ELF-1 (cell line): ENCODE measurements at regions not wholly inside any gene's neighbourhood (a gene's known extent, or its start where the extent isn't known, plus 50 kb on each side); places are given as distances from the start of the nearest gene placed in this dataset.
"Not testable (repeated sequence)": the region's sequence is repeated elsewhere in the genome, so short reads cannot be mapped to it uniquely, and the experiment has no call there.

ENCODE experiments used
- DNase-seq: peaks from one replicate; pipeline ENCODE4 v3.0.0-alpha.2; 2016; ENCODE audit warnings: low read depth, low spot score

DNA sequence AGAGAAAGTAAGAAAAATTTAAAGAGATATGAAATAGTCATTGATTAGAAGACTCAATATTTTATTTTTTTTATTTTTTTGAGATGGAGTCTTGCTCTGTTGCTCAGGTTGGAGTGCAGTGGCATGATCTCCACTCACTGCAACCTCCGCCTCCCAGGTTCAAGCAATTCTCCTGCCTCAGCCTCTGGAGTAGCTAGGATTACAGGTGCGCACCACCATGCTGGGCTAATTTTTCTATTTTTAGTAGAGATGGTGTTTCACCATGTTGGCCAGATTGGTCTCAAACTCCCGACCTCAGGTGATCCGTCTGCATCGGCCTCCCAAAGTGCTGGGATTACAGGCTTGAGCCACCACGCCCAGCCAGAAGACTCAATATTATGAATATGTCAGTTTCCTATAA lies 672.6 kb downstream of the UQCRFS1 start:
- DNase-seq: not testable (repeated sequence)

DNA sequence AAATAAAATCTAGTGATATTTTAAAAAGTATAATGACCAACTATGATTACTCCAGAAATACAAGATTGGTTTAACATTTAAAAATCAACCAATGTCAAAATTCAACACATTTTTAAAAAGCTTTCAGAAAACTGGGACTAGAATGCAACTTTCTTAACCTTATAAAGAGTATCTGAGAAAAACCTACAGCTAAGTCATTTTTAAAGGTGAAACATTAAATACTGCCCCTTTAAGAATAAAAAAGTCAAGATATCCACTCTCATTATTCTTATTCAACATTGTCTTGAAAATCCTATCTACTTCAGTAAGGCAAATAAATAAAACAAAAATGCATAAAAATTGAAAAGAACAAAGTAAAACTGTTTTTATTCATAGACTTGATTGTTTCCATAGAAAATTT lies 673.2 kb downstream of the UQCRFS1 start:
- no peak for DNase-seq

DNA sequence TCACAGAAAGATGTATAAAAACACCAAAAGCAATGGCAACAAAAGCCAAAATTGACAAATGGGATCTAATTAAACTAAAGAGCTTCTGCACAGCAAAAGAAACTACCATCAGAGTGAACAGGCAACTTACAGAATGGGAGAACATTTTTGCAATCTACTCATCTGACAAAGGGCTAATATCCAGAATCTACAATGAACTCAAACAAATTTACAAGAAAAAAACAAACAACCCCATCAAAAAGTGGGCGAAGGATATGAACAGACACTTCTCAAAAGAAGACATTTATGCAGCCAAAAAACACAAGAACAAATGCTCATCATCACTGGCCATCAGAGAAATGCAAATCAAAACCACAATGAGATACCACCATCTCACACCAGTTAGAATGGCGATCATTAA lies 674.4 kb downstream of the UQCRFS1 start:
- DNase-seq: not testable (repeated sequence)

DNA sequence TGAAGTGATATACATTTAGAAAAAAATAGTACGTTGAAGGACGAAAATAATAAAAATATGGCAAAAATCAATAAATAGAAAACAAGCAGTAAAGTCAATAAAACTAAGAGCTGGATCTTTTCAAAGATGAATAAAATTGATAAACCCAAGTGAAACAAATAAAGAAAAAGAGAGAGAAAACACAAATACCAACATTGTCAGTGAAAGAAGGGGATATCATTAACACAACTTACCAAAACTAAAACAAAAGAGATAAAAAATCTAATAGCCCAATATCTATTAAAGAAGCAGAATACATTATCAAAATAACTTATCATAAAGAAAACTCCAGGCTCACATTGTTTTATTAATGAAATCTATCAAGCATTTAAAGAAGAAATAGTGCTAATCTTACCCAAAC lies 675.1 kb downstream of the UQCRFS1 start:
- DNase-seq: no peak

DNA sequence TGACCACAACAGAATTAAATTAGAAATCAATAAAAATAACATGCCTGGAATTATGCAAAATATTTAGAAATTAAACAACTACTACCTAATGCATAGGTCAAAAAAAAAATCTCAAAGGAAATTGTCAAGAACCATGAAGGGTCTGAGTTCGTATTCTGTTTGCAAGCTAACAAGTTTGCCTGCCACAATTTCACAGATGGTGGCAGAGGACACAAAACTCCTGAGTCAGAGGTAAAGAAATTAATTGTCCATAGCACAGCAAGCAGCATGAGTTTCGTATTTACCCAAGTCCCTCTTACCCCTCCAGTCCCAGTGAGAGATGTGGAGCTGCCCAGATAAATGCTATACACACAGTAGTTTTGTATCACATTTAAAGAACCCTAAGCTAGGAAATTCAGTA lies 675.9 kb downstream of the UQCRFS1 start:
- DNase-seq: no peak

DNA sequence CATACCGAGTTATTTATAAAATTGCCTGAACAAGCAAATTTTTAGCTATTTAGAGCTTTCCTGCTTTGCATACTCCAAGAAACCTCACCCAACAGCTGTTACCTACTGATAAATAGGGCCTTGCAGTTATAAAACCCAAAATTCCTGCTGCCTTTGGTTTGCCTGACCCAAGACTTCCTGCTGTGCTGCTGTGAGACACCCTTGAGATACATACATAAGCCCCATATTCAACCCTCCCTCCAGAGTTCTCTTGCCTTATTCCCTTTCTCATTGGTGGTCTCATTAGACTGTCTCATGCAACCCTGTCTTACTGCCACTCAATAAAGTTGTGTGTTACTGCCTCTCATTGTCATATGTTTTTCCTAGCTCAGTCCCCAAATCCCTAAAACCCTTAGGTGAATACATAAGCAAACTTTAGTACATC lies 677.6 kb downstream of the UQCRFS1 start:
- no peak for DNase-seq

DNA sequence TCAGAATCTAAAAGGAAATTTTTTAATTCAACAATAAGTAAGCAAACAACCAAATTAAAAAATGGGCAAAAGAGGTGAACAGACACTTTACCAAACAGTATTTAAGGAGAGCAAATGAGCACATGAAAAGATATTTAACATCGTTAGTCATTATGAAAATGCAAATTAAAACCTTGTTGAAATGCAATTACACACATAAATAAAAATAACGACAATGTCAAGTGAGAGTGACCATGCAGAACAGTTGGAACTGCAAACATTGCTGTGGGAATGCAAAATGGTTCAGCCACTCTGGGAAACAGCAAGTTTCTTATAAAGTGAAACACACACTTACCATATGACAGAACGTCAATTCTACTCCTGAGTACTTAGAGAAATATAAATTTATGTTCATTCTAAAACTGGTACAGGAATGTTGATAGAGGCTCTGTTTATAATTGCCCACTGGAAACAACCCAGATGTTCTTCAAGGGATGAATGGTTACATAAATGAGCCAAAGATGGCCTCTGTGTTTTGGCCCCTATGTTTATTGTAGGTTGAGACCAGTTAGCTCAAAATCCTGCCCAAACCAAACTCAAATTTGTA lies 678.1 kb downstream of the UQCRFS1 start:
- no peak for DNase-seq

DNA sequence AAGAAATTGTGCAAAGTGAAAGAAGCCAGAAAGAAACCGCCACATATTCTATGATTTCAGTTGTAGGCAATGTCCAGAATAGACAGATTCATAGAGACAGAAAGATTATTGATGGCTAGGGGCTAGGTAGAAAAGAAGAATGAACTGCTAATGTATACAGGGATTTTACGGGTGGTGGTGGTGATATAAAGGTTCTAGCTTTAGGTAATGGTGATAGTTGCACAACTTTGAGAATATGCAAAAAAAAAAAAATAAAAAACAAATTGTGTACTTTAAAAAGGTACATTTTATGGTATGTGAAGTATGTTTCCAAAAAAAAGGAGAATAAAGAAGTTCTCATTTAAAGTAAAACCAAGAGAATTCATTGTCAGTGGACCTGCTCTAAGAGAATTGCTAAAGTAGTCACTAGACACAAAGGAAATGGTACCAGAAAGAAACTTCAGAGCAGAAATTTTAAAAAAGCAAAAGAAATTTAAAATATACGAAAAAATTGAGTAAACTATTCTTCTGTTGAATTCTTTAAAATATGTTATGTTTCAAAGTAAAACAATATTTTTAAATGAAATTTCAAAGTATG lies 680.1 kb downstream of the UQCRFS1 start:
- DNase-seq: no peak

DNA sequence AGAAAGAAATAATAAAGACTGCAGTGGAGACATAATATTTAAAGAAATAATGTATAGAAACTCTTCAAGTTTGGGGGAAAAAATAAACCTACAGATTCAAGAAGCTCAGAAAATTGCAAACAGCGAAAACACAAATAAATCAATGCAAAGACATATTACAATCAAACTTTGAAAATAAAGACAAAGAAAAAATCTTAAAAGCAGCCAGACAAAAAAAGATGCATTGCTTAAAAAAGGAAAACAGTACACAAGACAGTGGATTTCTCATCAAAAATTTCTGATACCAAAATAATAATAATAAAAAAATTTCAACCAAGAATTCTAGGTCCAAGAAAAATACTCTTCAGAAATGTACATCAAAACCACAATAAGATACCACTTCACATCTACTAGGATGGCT lies 681.0 kb downstream of the UQCRFS1 start:
- no peak for DNase-seq

DNA sequence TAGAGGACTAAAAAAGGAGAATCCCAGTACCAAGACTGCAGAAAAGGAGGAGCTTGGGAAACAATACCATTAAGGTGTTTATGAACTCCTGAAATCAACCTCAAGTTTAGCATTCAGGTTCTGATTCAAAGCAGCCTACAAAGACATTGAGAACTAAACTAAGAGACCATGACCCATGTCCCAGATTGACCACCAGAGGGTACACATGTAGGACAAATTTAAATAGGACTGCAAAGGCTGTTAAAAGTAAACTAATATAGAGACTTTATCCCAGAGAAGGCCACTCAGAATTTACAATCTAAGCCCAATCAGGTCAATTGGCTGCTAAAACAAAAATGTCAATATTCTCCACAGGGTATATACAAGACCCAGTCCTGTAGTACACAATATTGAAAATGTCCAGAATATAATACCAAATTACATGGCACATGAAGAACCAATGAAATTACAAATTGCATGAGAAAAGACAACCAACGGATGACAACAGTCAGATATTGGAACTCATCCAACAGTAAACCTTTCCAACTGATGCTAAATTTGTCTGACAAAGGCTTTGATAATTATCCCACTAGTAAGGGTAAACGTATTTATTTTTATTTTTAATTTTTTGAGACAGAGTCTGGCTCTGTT lies 682.4 kb downstream of the UQCRFS1 start:
- no peak for DNase-seq

DNA sequence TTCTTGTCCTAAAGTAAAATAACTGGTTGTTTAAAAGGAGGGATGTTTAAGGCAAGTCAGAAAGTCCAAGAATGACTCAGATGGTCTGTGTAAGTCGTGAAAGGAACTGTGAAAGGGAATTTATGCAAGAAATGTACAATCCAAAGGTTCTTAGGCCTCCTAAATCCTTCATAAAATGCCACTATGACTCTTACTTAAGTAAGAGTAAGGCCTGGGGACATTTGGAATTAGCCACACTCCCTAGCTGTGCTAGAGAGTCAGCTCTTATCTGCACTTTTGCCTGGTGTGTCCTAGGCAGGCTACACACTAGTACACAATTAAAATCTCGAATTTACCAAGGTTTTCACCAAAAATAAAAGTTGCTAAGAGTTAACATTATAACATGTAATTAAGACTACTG lies 686.9 kb downstream of the UQCRFS1 start:
- DNase-seq: no peak

DNA sequence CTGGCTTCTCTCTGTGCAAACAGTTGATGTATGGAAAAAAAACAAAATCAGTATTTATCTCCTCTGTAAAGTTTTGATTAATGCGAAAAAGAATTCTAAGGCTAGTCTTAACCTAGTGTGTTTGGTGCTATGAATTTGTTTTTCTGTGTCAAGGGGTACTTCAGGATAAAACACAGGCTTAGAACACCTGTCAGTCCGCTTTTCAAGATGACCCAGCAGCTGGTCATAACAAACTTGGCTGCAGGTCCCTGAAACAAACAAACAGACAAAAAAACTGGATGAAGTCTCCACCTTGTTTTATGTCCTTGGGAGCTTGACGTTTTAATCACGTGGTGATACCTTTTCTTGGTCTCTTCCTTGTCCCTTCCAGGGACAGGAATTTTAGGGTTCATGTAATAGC lies 689.3 kb downstream of the UQCRFS1 start:
- no peak for DNase-seq

DNA sequence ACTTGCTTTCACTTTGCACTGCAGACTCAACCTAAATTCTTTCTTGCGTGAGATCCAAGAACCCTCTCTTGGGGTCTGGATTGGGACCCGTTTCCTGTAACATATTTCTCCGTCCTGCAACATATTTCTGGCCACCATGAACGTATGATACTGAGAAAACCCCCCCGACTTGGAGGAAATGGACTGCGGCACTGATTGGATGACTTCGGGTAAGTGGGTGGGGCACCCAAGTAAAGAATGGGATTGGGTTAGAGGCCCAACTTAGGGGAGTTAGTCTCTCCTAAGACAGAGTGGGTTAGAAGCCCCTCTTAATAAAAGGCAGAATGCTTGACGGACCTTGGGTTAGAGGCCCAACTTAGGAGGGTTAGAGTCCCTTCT lies 690.4 kb downstream of the UQCRFS1 start:
- no peak for DNase-seq

DNA sequence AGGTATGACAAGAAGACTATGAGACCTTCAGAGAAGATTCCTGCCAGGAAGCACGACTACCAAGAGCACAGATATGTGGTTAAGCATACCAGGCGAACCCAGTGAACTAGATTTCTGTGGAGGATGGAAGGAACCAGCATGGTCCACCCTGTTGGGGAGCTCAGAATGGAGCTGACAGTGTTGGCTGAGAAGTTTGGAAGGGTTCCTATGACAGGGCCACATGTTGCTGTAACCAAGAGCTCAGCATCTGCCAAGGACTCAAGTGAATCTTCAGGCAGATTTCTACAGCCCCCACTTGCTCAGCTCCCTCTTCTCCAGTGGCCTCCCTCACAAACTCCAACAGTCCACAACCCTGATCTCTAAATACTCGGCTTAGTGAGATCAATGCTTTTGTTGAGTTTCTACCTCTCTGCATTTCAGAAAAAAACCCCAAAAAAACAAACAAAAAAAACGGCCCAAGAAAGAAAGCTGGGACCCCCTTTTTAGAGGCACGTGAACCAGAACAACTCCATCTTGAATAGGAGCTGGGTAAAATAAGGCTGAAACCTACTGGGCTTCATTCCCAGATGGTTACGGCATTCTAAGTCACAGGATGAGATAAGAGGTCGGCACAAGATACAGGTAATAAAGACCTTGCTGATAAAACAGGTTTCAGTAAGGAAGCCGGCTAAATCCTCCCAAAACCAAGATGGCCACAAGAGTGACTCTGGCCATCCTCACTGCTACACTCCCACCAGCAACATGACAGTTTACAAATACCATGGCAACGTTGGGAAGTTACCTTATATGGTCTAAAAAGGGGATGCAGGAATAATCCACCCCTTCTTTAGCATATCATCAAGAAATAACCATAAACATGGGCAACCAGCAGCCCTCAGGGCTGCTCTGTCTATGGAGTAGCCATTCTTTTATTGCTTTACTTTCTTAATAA lies 691.1 kb downstream of the UQCRFS1 start:
- peak; percentile 6 for DNase-seq

DNA sequence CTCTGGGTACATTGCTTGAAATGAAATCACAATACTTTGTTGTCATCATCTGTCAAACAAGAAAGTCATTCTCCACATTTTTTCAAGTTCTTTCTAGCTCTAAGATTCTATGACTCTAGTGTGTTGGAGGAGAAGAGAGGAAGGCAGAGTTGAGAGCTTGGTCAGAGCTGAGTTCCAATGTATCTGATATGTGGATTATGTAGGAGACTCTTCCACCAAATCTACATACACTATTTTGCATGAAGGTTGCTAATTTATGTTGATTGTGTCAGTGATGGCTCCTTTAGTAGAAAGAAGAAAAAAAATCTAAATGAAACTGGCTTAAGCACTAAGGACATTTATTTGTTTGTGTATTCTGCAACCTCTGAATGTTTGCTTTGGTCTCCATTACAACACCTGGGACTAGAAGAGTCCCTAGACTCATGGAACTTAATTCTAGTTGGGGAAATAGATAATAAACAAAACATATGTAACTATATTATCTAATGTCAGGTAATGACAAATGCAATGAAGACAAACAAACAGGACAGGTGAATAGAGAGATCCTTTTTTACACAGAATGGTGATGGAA lies 691.9 kb downstream of the UQCRFS1 start:
- no peak for DNase-seq

DNA sequence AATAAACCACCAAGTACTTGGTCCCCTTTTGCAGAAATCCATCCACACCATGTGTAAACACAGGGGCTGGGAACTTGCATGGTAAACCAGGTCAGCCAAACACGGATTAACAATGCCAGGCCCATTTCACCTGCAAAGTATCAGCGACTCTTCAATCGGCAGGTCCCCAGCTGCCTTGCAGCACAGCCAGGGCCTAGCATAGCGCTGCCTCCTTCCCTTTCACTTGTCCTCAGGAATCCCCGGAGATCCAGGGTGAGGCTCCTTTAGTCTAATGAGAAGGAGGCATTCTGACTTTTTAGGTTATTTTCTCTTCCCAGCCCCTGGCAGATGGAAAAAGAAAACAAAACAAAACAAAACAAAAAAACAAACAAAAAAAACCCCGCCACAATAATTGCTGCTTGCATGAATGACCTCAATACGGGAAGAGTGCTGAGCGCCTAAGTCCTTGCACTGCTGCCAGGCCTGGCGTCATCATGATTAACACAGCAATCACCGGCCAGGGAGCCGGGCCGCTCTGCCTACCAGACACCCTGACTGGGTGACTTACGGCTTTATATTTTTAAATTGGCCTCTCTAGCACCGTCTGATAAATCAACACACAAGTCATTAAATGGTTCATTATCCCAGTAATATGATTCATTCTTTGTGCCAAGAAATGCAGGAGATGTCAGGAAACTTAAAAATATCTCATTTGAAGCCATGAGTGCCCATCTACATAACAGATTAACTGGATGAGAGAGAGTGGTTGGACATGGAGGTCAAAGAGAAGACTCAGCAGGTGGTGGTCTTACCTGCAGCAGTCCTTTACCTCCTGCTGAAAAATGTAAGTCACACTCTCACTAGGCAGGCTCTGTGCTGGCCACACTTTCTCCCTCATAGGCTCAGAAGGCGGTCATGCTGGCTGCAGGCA lies 692.7 kb downstream of the UQCRFS1 start:
- peak; percentile 51 for DNase-seq

DNA sequence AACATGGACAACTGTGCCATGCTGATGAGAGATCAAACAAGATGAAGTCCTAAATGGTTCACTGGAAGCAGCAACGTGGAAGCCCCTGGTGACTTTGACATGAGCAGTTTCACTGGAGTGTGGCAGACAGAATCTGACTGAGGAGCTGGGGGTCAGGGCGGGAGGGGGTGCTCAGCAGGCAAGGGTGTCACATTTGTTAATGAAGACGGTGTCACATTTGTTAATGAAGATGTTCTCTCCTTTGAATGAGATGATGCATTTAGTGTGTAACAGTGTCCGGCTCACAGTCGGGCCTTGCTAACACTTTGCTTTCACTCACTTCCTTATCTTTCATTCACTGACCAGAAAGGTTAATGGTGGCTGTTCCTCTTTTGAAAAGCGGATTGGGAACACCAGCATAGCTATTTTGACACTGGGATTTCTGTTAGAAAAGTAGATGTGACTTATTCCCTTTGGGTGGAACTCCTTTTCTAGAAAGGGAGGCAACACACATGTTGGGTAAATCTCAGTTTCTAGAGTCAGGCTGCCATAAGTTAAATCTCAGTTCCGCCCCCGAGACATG lies 693.7 kb downstream of the UQCRFS1 start:
- DNase-seq: no peak

DNA sequence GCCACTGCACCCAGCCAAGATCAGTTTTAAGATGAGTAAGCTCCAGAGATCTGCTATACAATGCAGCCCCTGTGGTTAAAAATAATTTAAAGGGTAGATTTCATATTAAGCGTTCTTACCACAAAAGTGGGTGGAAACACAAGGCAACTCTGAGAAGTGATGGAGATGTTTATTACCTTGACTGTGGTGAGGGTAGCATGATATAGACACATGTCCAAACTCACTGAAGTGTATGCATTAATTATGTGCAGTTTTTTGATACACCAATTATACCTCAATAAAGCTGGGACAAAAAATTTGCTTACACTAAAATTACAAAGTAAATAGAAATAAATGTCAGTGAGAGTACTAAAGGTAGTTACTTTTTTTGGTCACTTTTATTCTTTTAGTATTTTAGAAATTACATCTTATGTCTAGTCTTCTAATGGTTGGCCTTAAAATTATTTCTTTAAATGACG lies 696.5 kb downstream of the UQCRFS1 start:
- no peak for DNase-seq

DNA sequence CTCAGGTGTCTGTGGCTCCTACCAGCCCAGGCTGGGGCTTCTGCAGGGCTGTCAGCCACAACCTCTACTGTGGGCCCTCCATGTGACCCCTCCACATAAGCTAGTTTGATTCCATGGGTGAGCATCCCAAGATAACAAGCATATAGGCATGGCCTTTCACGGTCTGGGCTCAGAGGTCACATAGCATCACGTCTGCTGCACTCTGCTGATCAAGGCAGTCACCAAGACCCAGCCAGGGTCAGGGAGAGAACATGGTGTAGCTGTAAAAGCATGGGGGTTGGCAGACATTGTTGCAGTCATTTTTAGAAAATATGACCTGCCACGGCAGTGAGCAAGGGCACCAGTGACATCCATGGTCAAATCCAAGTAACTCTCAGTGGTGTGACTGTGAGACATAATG lies 698.8 kb downstream of the UQCRFS1 start:
- DNase-seq: no peak

DNA sequence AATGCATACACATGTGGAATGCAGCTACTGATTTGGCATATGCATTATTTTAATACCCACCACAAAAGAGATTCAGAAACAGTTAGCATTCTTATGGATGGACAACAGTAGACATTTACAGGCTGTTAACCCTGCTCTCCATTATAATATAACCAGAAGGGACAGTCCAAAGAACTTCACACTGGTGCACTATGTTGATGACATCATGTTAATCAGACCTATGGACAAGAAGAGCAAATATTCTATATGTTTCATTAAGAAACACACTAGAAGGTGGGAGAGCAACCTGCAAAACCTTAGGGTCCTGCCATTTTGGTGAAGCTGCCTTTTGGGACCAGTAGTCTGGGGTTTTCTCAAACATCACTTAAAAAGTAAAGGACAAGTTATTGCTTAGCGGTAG lies 701.3 kb downstream of the UQCRFS1 start:
- DNase-seq: no peak
